ENCODE measurements at regions not wholly inside any gene's neighbourhood (a gene's known extent, or its start where the extent isn't known, plus 50 kb on each side); places are given as distances from the start of the nearest gene placed in this dataset.
A peak's percentile ranks its signal among the peaks of the same experiment; 100 is the strongest.

GRCh38 chr15:100703032-100703578 is 100.7 kb downstream of the ASB7 start:
- DNase-seq (ENCODE audit: low spot score): no peak

- no peak for DNase-seq (ENCODE audit: low spot score)
These were observed 101.3 kb downstream of the ASB7 start for GRCh38 chr15:100703671-100704070.

GRCh38 chr15:100704281-100705055 is 102.1 kb downstream of the ASB7 start:
- DNase-seq (ENCODE audit: low spot score): no peak

- DNase-seq (ENCODE audit: low spot score): no peak
These were observed 102.7 kb downstream of the ASB7 start for GRCh38 chr15:100705065-100705464.

GRCh38 chr15:100705841-100706240 is 103.5 kb downstream of the ASB7 start:
- no peak for DNase-seq (ENCODE audit: low spot score)

- no peak for DNase-seq (ENCODE audit: low spot score)
These were observed 104.8 kb downstream of the ASB7 start for GRCh38 chr15:100707229-100707628.

- DNase-seq (ENCODE audit: low spot score): no peak
These were observed 106.5 kb downstream of the ASB7 start for GRCh38 chr15:100708916-100709315.

- no peak for DNase-seq (ENCODE audit: low spot score)
These were observed 107.8 kb downstream of the ASB7 start for GRCh38 chr15:100710222-100710621.

- no peak for DNase-seq (ENCODE audit: low spot score)
These were observed 108.5 kb downstream of the ASB7 start for GRCh38 chr15:100710744-100711515.

- DNase-seq (ENCODE audit: low spot score): peak; percentile 38
These were observed 109.2 kb downstream of the ASB7 start for GRCh38 chr15:100711516-100712021.

- peak; percentile 88 for DNase-seq (ENCODE audit: low spot score)
These were observed 109.8 kb downstream of the ASB7 start for GRCh38 chr15:100712226-100712625.

- peak; percentile 71 for DNase-seq (ENCODE audit: low spot score)
These were observed 110.9 kb downstream of the ASB7 start for GRCh38 chr15:100713163-100713867.

- DNase-seq (ENCODE audit: low spot score): no peak
These were observed 111.8 kb downstream of the ASB7 start for GRCh38 chr15:100714034-100714748.

GRCh38 chr15:100714749-100715342 is 112.5 kb downstream of the ASB7 start:
- no peak for DNase-seq (ENCODE audit: low spot score)

- DNase-seq (ENCODE audit: low spot score): no peak
These were observed 113.4 kb downstream of the ASB7 start for GRCh38 chr15:100715571-100716455.

GRCh38 chr15:100716456-100717085 is 114.2 kb downstream of the ASB7 start:
- no peak for DNase-seq (ENCODE audit: low spot score)

GRCh38 chr15:100717596-100717995 is 115.2 kb downstream of the ASB7 start:
- DNase-seq (ENCODE audit: low spot score): no peak

GRCh38 chr15:100718075-100718980 is 115.9 kb downstream of the ASB7 start:
- no peak for DNase-seq (ENCODE audit: low spot score)

All from umbilical cord (tissue), 1 donor.